NB4 (cell line): ENCODE measurements at regions not wholly inside any gene's neighbourhood (a gene's known extent, or its start where the extent isn't known, plus 50 kb on each side); places are given as distances from the start of the nearest gene placed in this dataset.

Experiments
- CTCF ChIP-seq: IDR thresholded peaks from one replicate; pipeline ENCODE4 v1.5.1; 2012; ENCODE audit warnings: low read depth, low read length
- MAX ChIP-seq: IDR thresholded peaks from 2 replicates; pipeline ENCODE4 v1.6.1; 2011; ENCODE audit warnings: low read depth, low read length
- MYC ChIP-seq: IDR thresholded peaks from 2 replicates; pipeline ENCODE4 v1.6.1; 2011; ENCODE audit warnings: low read depth, low read length
- POLR2A ChIP-seq: IDR thresholded peaks from 2 replicates; pipeline ENCODE4 v1.6.1; 2011; ENCODE audit warnings: mild to moderate bottlenecking; ENCODE audit not compliant: insufficient read length; ENCODE audit errors: extremely low read depth

GRCh38 chr2:76039505-76039904 is 328.8 kb upstream of the GCFC2 start:
- TF ChIP-seq CTCF, result no peak
- no peak for TF ChIP-seq MYC
- TF ChIP-seq MAX, result no peak
- TF ChIP-seq POLR2A, result no peak
